IPS-11a (cell line): ENCODE measurements at regions not wholly inside any gene's neighbourhood (a gene's known extent, or its start where the extent isn't known, plus 50 kb on each side); places are given as distances from the start of the nearest gene placed in this dataset.
"Not testable (repeated sequence)": the region's sequence is repeated elsewhere in the genome, so short reads cannot be mapped to it uniquely, and the experiment has no call there.

Source experiments
- H3K4me3 ChIP-seq: one replicate; pipeline ENCODE4 v1.5.1; 2013; ENCODE audit warnings: low read depth, low read length, control low read depth

DNA sequence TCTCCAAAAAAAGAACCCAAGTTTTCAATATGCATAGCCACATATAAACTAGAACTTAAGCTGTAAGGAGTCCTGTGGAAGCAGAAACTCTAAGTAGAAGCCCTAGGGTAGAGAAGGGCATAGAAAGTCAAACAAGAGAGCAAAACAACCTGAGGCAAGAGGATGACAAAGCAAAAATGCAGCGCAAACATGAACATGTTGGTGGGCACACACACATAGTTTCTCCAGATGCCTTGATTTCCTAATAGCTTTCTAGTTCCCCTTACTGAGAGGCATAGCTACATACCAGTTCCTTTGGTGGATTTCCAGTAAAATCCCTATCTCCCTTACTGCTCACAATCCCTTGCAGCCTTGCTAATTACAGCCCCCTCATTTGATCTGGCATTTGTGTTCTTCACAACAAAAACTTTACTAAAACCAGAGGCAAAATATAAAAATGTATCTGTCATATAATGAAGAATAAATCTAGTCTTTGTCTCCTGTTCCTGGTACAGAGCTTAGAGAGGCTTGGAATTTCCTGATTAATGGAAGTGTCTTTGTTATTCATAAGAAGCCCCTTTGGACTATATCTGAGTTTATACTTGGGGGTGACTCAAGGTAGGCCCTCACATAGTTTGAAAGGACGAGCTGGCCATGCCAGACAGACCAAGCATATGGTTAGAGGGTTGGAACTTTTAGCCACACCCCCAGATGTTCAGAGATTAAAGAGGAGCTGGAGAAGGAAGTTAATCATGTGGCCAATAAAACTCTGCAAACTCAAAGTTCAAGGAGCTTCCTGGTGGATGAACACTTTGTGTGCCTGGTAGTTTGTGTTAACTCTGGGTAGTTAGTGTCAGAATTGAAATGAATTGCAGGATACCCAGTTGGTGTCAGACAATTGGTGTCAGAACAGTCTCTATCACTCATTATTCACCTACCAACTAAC lies 52.7 kb upstream of the ZCCHC13 start:
- H3K4me3 ChIP-seq: no peak overlapping the region

DNA sequence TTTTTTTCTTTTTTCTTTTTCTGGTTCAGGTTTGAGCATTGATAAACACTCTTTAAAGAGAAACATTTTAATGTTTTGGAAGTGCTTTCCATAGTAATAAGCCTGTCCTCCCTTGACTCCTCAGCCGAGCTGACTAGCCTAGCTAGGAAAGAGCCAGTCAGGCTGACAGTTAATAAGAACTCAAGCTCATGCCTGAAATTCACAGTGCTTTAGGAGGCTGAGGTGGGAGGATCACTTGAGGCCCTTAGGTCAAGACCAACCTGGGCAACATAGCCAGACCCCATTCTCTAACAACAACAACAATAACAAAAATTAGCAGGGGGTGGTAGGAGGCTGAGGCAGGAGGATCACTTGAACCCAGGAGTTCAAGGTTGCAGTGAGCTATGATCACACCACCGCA lies 53.4 kb upstream of the ZCCHC13 start:
- no peak overlapping the region for H3K4me3 ChIP-seq

DNA sequence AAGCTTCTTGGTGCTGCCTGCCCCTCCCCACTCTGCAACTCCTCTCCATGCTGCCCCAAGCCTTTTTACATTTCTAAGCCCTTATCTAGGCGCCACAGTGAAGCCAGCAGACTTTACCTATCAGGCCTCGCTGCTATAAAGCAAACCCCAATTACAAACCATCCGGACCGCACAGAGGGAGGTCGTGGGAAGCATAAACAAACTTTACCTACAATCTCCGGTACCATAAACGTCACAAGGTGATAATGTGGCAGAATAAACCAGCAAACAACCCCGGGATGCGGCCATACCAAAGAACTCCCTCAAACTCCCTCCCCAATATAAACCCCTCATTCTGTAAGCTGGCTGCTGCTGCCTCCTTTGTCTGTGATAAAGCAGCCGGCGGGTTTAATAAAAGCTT lies 54.0 kb upstream of the ZCCHC13 start:
- H3K4me3 ChIP-seq: no peak overlapping the region

DNA sequence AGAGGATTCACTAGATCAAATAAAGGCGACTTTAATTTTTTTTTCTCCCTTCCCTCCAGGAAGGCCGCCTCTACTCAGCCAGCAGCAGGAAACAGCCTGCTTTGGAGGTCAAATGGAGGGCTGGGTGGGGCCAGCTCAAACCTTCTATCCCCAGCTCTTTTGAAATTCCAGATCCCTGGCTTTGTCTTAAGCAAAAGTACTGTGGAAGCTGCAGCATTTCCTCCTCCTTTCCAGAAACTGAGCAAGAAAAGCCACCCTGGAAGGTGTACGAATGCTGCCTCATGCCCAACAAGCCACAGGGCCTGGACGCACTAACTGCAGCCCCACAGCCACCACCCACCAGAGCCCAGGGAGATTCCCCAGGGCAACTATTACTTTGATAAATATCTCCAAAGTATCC lies 55.1 kb upstream of the ZCCHC13 start:
- H3K4me3 ChIP-seq: no peak overlapping the region

DNA sequence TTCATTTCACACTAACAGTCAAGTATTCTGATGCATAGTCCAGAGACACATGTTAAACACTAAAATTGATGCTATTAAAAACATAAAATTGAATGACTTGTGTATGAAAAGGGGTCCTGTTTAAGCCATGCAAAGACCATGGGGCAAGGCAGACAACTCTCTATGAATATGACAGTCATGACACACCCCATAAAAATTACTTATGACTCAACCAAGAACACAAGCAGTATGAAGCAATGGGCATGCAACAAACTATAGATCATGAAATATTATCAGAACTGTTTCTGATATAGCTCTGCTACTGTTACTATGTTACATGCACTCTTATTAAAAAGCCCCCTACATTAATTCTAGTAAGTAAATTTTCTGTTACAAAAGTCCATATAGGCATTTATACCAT lies 57.5 kb upstream of the ZCCHC13 start:
- H3K4me3 ChIP-seq: no peak overlapping the region

DNA sequence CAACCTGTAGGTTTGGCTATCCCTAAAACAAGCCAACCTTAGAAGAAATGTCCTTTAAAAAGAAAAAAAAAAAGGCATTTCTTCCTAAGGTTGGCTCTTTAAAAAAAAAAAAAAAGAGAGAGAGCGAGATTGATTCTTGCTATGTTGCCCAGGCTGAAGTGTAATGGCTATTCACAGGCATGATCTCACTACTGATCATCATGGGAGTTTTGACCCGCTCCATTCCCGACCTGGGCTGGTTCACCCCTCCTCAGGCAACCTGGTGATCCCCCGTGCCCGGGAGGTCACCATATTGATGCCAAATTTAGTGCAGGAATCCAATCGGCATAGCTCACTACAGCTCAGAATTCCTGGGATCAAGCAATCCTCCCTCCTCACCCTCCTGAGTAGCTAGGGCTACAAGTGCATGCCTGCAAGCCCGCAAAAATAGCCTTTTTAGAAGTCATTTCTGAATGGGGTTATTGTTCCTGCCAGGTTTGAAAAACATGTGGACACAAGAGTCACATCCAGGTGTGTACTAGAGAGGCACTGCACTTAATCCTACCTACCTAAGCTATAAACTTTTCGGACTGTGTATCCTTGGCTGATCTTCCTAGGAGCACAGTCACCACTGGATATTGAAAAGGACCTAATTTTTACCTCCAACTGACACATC lies 61.4 kb upstream of the ZCCHC13 start:
- H3K4me3 ChIP-seq: no peak overlapping the region

DNA sequence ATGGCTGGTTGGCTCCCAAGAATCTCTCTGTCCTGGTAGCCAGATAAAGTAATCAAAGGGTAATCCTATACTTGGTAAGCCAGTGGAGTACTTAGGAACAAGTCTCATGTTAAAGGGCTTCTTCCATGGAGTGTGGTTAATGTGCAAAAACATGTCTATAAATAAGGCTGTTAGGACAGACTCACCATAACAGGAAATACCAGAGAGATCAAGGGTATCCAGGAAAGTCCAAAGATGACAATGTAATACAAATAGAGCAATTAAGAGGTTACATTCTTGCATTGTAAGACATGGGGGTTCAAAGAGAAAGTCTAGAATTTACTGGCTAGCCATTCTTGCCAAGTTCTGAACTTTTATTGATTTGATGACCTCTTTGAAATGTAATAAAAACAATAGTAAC lies 61.9 kb upstream of the ZCCHC13 start:
- H3K4me3 ChIP-seq: no peak overlapping the region

DNA sequence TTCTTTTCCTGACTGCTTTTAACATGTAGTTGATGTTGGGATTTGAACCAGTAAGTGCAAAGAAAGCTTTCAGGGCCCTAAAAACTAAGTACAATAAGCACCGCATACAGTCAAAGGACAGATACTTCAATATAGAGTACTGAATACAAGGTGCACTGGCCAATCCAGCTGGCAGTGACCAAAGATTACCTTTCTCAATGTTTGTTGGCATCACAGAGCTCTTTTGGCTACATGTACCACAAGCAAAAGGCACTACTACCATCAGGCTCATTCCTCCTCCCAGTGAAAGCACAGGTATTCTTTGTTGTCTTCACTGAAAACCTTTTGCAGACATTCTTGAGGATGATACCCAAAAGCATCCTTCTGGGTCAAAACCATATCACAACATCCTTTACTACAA lies 65.2 kb upstream of the ZCCHC13 start:
- H3K4me3 ChIP-seq: no peak overlapping the region

DNA sequence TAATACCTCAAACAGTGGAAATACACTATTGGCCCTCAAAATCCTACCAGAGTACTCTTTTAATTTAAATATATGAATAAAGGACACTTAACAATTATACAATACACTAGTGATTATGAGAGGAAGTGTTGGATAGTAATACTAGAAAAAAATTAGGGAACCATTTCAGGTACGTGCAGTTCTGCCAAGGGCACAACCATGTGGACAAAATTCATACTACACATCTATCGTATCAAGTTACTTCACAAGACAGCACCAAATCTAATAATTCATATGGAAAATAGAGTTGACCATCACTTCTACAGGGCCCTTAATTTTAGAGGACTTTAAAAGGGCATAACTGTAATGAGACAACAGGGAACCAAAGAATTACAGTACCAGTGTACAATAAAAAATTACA lies 69.2 kb upstream of the ZCCHC13 start:
- H3K4me3 ChIP-seq: no peak overlapping the region

DNA sequence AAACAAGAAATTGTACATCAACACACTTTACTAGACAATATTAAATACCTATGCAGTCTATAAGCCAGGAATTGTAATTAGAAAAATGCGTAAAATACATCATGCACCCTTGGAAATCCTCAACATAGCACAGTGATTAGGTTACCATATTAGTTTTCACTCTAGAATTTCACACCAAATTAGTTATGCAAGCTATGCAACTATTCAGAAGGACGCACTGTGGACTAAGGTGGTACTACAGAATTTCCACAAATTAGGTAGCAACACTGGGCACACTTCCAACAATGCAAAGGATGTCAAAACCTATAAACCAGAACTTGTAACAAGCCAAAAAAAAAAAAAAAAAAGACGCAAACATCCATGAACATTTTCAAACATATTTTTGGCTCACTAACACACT lies 71.1 kb upstream of the ZCCHC13 start:
- H3K4me3 ChIP-seq: no peak overlapping the region

DNA sequence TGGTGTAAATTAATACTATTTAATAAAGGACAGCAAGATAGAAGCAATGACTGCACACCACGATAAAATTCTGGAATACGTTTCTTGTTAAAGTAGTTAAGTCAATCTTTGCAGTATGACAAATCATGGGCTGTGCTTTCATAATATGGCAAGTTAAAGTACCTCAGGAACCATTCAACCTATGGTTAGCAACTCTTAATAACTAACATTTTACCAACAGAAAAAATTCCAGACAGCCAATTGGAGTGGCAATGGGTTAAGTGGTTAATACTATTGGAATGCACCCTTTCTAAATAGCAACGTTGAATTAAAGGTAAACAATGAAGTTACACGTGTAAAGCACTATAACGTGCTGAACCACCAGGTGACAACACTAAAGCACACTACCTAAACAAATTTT lies 72.4 kb upstream of the ZCCHC13 start:
- H3K4me3 ChIP-seq: no peak overlapping the region

DNA sequence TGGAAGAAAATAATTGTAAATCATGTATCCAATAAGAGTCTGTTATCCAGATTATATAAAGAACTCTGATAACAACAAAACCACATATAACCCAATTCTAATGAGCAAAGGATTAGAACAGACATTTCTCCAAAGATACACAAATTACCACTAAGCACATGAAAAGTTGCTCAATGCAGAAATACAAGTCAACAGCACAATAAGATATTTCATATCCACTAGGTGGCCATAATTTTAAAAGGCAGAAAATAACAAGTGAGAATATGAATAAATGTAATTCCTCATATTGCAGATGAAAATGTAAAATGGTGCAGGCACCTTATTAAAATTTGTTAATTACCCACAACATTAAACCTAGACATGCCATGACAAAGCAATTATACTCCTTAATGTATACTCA lies 73.9 kb upstream of the ZCCHC13 start:
- H3K4me3 ChIP-seq: no peak overlapping the region

DNA sequence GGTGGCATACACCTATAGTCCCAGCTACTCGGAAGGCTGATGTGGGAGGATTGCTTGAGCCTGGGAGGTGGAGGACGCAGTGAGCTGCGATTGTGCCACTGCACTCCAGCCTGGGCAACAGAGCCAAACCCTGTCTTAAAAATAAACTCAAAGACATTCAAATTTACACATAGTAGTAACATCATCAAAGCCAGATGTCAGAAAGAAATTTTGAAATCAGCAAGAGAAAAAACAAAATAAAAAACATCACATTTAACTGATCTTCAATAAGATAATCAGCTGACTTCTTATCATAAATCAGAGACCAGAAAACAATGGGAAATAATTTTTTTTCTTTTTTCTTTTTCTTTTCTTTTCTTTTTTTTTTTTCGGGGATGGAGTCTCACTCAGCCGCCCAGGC lies 78.9 kb upstream of the ZCCHC13 start:
- no peak overlapping the region for H3K4me3 ChIP-seq

DNA sequence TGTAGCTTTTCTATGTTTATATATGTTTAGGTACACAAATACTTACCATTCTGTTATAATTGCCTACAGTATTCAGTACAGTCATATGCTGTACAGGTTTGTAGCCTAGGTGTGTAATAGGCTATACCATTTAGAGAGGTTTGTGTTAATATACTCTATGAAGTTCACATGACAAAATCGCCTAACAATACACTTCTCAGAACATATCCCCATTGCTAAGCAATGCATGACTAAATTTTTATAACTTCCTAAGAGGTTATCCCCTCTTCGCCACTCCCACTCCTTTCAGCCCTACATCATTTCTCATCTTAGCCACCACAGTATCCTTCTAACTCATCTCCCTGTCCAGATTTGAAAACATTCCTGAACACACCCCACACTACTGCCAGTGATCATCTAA lies 83.7 kb upstream of the ZCCHC13 start:
- H3K4me3 ChIP-seq: no peak overlapping the region

DNA sequence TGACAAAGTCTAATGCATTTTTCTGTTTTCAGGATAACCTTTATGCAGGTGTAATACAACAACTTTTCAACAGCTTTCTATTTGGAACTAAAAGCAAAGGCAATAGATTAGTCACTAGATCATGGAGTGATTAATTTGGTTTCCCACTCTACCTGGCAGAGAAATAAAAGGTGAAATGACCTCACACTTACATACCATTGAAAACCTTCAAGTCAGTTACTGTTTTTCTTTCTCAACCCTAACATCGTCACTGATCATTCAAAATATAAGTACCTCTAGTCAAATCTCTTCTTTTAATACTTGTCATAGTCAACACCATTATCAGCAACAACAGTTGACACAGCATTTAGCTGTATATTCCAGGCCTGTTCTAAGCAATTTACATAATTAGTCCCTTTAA lies 85.1 kb upstream of the ZCCHC13 start:
- no peak overlapping the region for H3K4me3 ChIP-seq

DNA sequence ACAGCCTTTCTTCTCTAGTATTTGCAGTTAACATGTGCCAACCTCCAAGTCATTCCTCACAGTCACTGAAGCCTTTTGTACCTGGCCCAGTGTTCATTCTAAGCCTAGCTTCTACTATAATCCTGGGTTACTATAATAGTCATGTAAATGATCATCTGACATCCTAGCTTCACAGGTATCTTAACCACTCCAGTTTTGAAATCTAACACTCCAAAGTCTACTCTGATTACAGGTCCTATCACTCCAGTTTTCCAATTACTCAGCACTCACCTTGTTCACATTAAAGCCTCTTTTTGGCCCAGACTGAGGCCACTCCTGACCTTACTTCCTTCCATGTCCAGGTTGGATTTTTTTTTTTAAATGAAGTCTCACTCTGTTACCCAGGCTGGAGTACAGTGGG lies 87.6 kb upstream of the ZCCHC13 start:
- H3K4me3 ChIP-seq: no peak overlapping the region

DNA sequence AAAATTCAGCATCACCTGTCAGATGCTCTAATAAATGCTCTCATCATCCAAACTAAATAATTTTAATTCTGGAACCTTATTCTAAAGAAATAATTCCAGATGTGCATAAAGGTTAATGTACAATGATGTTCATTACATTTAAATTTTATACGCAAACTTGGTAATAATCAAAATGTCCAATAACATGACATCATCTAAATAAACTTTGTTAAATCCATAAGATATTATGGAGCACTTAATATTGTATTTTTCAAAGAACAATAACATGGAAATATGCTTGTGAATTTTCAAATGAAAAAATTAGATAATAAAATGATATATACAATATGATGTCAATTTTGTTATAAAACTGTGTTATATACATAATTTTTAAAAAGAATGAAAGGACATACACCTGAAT lies 92.1 kb upstream of the ZCCHC13 start:
- H3K4me3 ChIP-seq: no peak overlapping the region

DNA sequence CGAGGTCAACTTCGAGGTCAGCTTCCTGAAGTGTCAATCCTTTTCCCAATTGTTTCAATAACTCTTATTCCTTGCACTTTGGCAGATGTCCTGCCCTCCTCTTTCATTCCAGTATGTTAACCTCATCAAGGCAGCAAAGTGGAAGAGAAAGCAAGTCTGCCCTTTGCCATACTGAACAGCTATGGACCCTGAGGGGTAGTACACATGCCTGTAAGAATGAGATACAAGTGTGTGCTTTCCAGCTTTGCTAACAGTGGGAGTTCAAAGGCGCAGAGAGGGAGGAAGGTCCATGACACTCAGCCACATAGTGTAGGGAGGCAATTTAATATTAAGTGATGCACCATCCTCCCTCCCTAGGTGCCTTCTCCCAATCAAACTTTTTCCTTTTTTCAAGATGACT lies 96.4 kb upstream of the ZCCHC13 start:
- no peak overlapping the region for H3K4me3 ChIP-seq

DNA sequence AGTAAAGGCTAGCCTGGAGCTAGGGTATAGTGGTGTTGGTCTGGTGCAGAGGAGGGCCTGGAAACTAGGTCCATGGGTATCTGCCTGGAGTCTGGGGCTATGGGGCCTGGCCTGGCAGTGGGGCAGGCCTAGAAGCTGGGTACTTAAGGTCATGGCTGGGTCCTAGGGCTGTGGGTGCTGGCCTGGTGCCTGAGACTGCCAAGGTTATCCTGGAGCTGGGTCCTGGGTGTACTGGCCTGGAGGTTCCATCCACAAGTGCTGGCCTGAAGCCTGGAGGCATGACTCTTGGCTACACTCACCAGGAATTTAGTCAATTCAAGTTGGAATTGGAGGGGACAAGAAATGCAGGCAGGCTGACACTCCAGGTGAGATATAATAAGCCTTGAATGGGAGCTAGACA lies 108.4 kb upstream of the ZCCHC13 start:
- no peak overlapping the region for H3K4me3 ChIP-seq

DNA sequence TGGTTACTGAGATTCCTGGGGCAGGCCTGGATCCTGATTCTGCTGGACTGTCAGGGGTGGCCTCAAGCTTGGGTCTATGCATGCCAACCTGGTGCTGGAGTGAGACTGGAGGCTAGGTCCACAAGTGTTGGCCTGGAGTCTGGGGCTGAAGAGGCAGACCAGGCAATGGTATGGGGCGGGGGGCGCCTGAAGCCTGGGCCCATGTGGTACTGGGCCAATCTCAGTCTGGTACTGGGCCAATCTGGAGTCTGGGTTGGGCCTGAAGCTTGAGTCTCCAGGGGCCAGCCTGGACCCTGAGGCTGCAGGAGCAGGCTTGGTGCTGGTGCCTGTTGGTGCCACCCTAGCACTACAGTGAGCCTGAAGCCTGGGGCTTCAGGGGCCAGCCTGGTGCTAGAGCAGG lies 108.9 kb upstream of the ZCCHC13 start:
- no peak overlapping the region for H3K4me3 ChIP-seq

DNA sequence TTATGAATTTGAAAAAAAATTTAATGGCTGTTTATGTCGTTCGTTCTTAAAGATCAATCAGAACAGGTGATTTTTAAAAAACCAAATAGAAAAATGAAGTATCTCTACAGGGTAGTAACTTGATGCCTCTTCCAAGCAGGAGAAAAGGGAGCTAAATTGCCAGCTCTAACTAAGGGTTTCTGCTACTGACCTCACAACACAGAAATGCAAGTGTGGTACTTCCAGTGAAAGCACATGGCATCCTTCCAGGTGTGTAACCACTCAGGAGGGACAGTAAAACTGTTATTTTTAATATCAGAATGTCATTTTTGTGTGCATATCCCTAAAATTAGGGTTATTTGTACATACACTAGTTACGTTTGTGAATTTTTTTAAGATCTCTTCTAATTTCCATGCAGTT lies 116.8 kb upstream of the ZCCHC13 start:
- no peak overlapping the region for H3K4me3 ChIP-seq

DNA sequence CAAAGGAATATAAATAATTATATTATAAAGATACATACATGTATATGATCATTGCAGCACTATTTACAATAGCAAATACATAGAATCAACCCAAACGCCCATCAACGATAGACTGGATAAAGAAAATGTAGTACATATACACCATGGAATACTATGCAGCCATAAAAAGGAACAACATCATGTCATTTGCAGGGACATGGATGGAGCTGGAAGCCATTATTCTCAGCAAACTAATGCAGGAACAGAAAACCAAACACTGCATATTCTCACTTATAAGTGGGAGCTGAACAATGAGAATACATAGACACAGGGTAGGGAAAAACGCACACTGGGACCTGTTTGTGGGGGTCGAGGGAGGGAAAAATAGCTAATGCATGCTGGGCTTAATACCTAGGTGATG lies 120.9 kb upstream of the ZCCHC13 start:
- H3K4me3 ChIP-seq: not testable (repeated sequence)

DNA sequence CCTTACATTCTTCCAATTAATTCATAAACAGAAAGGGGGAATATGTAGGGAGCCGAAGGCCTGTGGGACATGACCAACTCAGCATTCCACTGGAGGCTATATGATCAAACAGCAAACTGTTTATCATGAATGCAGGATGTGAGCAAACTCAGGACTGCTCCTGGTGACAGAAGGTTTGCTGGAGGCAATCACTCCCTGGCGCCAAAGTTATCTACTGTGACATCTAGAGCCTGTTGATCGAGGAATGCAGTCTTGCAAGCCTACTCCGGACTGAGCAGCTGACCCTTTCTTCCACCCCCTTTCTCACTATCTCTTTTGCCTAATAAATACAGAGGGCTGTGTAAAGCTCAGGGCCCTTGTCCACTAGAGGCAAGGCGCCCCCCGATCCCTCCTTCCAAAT lies 122.0 kb upstream of the ZCCHC13 start:
- not testable (repeated sequence) for H3K4me3 ChIP-seq
